NCI-H2227 (cell line): ENCODE measurements at regions not wholly inside any gene's neighbourhood (a gene's known extent, or its start where the extent isn't known, plus 50 kb on each side); places are given as distances from the start of the nearest gene placed in this dataset.

Experiments used
- DNase-seq: peaks from one replicate; lab custom pipeline; 2025; ENCODE audit not compliant: unreplicated experiment; lab: John Stamatoyannopoulos, UW

- no peak for DNase-seq
These were observed 104.3 kb upstream of the ID2 start for GRCh38 chr2:8577573-8577972.

DNA sequence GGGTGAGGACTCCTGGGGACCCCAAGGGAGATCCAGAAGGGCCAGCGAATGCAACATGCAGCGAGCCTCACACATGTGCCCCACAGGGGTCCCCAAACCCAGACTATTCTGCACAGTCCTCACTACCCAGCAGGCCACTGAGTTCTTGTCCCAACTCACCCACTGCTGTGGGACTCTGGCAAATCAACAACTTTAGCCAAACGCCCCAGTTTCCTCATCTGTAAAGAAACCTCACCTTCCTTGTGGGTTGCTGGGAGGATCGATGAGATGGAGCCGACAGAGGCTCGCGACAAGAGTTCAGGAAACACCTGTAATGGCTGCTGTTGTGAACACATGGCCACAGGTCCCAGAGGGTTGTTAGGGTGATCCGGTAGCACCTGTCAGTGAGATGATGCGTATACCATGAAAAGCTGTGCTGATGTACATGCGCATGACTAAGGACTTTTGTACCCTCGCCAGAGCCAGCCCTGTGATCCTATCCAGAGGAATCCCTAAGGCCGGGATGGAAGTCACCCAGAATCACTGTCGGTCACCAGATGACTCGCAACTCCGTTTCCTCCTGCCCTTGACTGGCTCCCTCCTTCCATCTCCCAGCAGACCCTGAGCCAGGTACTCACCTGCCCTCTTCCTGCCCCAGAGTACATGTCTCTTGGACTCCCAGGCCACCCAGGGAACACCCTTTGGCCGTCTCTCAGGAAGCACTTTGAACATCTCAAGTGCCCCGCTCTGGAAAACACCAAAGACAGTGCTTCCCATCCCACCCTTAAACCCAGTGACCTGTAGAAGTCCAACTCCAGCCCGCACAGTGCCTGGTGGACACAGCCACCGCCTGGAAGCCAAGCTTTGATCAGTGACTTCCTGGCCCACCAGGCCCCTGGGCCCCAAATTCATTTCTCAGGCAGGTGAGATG lies 103.3 kb upstream of the ID2 start:
- DNase-seq = no peak

GRCh38 chr2:8579485-8580085 lies 102.3 kb upstream of the ID2 start:
- DNase-seq = no peak

DNA sequence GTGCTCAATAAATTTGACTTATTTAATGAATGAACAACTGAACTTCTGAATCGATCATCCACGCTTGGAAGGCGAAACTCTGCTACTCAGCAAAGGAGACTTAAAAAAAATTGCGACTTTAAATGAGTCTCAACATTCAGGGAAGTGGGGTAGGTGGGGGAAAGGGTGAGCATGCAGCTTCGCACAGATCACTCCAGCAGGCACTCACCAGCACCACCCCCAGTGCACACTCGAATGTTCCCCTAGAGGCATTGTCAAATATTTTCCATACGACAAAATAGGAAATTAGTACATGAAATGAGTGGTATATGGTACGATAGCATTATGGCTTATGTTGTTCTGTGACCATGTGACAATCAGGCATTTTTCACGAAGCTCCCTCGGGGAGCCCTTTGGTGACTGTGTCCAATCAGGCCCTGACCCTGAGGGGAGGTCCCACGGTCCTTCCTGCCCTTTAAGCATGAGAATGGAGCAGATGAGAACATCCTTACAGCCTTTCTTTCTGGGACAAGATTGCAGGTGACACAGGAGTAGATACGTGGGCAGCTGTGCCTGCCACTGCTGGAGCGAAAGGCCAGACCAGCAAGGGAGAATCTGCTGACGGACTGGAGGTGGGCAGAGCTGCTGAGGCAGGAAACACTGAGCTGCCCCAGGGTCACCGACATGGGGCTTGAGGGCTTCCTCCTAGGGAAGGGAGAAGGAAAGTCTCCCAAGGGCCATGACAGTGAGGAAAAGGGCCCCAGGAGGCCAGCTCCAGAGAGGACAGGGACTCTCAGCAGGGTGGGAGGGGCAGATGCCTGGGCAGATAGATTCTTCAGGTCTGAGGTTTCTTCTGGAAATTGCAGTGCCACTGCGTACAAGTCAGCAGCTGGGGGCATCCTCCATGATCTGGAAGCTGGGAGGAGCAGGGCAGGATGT lies 101.3 kb upstream of the ID2 start:
- DNase-seq = no peak

GRCh38 chr2:8581234-8581561 lies 100.7 kb upstream of the ID2 start:
- no peak for DNase-seq

DNA sequence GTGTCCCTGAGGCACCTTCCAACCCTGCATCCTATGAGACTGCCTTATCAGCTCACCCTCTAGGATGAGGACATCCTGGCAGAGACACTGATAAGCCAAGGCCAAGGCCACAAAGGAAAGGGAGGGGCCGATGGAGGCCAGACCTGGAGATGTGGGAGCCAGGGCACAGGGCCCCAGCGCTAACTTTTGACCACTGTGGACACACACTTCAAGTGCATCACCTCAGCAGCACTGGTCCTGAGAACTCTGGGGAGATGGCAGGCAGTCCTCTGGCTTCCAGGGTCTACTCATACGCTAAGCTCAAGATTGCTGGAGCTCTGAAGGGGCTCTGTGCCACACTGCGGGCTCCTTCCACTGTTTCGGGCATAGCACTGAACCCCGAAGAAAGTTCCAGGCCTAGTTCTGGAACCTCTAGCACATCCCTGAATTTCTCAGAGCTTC lies 100.2 kb upstream of the ID2 start:
- DNase-seq = no peak

- no peak for DNase-seq
These were observed 99.7 kb upstream of the ID2 start for GRCh38 chr2:8582191-8582590.

GRCh38 chr2:8582651-8583399 lies 99.0 kb upstream of the ID2 start:
- DNase-seq = no peak

- DNase-seq = no peak
These were observed 98.3 kb upstream of the ID2 start for GRCh38 chr2:8583400-8584173.

DNA sequence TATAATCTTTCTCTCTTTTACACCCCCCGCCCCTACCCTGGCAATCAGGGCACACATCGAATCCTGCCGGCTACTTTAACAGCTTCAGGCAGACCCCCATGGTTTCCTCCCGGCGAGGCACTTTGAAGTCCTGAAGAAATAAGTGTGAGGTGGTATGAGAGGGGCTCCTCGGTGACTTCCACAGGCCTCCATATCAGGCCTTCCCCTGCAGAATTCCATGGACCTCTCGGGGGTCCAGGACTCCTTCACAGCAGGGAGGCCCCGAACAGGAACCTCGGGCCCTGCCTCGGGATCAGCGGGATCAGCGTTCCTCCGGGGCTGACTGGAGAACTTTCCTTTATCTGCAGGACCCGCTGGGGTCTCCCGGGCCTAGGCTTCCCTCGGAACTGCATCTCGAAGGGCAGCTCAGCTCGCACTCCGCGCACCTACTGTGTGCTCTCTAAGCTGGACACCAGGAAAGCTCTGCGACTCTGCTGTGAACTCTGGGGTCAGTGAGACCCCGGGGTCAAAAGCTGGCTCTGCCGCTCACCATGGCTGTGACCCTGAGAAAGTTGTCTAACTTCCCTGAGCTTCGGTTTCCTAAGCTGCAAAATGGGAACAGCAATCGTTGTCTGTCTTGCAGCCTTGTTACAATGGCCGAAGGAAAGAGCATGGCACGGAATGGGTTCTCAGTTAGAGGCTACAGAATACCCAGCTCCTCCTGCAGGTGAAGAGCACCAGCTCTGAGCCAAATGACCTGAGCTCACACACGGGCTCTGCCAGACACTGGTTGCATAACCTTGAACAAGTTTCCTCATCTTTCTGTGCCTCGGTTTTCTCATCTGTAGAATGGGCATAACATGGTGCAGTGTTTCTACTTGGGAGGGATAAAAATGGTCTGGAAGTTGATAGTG lies 97.4 kb upstream of the ID2 start:
- no peak for DNase-seq

DNA sequence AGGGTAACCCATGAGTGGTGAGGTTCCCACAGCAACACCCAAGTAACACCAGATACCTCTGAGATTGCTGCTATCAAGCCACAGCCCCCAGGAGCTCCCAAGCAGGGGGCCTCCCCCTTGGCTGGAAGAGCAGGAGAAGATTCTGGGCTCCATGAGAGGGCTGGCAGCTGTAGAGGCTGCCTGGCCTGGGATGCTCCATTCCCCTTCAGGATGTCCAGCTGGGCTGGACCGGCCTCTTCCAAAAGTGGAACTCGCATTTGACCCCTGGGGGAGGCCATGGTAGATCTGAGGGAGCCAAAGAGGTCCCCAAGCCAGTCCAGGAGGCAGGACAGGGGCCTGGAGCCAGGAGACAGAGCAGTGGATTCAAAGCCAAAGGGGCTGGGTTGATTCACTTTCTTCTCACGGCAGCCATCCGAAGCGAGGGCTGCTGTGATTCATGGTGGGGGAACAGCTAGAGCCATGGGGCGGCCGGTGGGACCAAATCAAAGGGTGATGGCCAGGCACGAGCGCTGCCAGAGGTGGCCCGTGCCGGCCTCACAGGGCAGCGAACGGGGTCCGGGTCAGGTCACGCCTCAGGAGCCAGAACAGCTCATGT lies 95.3 kb upstream of the ID2 start:
- DNase-seq = no peak

DNA sequence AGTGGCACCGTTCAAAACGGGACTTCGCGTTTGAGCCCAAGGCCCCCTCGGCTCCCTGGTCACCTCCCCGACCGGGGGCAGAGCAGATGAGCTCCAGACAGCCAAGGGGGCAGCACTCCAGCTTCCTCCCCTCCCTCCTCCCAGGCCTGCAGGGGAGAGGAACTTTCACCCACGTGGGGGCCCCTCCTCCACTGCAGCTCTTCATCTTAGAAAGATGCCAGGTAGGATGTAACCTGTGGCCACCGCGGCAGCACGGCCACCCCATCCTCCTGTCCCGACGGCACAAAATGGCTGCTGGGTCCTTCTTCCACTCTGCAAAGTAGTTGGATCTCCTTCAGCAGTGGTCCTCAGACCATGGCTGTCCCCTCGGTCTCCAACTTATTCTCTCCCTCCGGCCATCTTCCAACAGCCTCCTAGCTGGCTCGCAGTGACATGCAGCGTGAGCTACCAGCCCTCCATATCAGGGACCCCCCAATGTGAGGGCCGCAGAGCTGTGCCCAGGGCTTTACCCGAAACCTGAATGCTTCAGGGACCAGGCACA lies 94.5 kb upstream of the ID2 start:
- no peak for DNase-seq

DNA sequence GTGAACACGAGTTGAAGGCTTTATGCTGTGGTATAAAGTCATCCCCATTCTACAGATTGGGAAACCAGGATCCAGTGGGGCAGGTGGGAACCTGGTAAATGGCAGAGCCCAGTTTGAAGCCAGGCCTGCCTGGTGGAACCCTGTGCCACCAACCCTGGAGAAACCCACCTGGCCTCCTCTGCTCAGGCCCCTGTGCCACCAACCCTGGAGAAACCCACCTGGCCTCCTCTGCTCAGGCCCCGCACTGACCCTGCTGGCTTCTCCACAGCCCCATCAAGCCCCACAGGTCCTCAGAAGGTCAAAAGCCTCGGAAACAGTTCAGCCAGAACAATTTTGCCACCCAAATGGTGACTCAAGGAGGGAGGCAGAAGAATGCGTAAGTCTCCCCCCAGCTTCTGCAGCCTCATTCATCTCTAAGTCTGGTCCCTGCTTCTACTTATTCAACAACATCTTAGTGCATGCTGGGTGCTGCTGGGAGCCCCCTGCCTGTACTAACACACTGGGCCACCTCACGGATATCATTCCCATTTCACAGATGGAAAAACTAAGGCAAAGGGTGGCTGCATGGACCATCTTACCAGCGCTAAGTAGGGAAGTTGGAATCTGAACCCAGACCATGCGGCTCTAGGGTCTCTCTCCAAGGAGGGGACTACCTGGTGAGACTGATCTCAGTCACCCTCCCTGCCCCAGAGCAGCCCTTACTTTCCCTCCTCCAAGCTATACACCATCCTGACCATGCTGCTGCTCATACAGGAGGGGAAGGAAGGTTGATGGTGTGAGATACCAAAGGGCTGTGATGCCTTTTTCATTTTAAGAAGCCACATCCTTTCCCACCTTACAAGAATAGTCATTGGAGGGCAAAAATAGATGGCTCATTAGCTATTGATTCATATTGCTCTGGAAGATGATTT lies 93.7 kb upstream of the ID2 start:
- no peak for DNase-seq

DNA sequence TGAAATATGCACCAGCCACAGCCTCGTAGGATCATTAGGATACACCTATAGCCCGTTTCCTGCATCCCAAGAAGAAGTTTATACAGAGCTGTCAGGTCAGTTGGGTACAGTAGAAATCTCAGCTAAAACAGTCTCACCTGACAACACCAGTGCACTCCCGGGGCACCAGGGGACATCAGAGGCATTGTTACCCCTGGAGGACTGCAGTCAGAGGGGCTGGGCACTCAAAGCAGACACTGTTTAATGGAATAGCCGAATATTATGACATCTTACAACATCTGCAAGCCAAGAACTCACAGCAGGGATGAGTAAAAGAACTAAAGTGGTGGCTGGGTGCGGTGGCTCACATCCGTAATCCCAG lies 93.0 kb upstream of the ID2 start:
- DNase-seq = no peak

- no peak for DNase-seq
These were observed 92.1 kb upstream of the ID2 start for GRCh38 chr2:8589721-8590120.

- DNase-seq = no peak
These were observed 90.9 kb upstream of the ID2 start for GRCh38 chr2:8590938-8591337.

- no peak for DNase-seq
These were observed 89.1 kb upstream of the ID2 start for GRCh38 chr2:8592736-8593135.

DNA sequence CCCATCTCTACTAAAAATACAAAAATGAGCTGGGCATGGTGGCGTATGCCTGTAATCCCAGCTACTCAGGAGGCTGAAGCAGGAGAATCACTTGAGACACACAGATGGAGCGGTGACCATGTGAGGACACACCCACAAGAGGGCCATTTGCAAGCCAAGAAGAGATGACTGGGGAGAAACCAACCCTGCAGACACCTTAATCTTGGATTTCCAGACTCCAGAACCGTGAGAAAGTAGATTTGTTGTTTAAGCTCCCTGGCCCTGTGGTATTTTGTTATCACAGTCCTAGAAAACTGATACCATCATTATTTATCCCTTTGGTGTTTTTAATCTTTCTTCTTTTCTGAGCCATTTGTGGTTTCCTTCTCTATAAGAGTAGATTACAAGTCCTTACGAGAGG lies 88.6 kb upstream of the ID2 start:
- DNase-seq = no peak
